HG02973 (cell line): ENCODE measurements at regions not wholly inside any gene's neighbourhood (a gene's known extent, or its start where the extent isn't known, plus 50 kb on each side); places are given as distances from the start of the nearest gene placed in this dataset.

Experiments
- ATAC-seq: cut with Tn5 transposase; IDR thresholded peaks from one replicate; pipeline ENCODE4 v1.9.1; 2021; ENCODE audit warnings: moderate library complexity; ENCODE audit not compliant: unreplicated experiment

- ATAC-seq: no peak
These were observed 99.7 kb upstream of the WLS start for GRCh38 chr1:68332041-68332440.

GRCh38 chr1:68331117-68331865, 99.0 kb upstream of the WLS start:
- no peak for ATAC-seq

DNA sequence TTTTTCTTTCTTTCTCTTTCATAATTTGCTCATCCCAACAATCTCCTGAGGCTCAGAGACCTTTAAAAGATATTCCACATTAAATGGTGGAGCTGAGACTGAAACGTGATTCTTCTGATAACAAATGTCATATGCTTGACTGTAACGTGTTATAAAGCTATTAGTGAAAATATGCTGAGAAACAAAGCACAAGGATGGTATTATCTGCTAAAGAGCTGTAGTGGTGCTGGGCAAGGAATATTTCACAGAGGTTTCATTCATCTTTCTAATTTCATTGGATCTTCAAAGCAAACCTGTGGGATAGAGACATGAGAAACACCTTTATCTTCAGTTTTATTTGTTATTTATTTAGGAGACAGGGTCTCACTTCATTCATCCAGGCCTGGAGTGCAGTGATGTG, 98.1 kb upstream of the WLS start:
- ATAC-seq: no peak

- no peak for ATAC-seq
These were observed 96.9 kb upstream of the WLS start for GRCh38 chr1:68329096-68329835.

DNA sequence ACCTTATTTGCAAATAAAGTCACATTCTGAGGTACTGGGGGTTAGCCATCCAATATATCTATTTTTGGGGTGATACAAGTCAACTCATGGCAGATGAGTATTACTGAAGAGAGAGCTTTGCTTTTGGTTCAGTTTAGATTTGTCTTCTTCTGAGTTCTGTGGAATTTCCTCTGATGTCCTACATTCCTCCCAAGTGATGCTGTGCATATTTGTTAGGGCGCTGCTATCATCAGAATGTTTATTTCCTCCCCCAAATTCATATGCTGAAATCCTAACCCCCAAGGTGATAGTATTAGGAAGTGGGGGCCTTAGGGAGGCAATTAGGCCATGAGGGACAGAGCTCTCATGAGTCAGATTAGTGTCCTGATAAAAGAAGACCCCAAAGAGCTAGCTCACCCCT, 96.2 kb upstream of the WLS start:
- ATAC-seq: no peak

- ATAC-seq: no peak
These were observed 95.1 kb upstream of the WLS start for GRCh38 chr1:68327414-68327813.

- ATAC-seq: no peak
These were observed 94.2 kb upstream of the WLS start for GRCh38 chr1:68326481-68326880.

- no peak for ATAC-seq
These were observed 92.0 kb upstream of the WLS start for GRCh38 chr1:68324316-68324715.

DNA sequence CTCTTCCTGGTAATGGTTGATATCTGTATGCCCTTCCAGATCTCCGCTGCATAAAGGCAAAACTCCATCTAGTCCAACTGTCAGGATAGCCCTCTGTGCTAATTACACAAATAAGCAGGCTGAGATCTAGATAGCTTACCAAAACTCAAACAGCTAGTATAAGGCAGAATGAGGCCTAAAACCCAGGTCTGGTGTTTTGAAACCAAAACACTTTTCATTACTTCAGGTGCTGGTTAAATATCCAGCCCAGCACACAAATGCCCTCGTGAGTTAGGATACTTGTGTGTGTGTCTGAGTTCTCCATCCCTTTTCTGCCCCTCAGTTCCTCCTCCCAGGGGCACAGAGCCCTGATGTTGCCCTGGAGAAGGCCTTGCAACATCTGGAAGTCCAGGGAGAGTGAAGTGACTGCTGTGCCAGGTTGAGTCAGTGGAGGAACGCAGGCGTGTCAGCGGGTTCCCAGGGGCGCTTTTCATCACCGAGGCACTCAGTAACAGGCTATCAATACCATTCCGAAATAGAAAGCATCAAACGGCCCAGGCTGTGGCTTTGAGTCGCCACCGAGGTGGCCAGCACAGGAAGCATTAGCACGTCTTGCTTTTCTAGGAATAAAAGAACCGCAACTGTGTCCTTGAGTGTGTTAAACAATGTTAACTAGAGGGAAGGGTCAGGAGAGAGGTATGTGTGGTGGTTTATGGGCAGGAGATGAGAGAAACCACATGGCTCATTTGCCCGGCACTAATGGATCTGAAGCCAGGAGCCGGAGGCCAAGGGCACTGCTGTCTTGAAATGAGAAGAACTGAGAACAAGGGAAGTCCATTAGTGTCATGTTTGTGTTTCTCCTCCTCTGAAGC, 90.7 kb upstream of the WLS start:
- ATAC-seq: no peak

DNA sequence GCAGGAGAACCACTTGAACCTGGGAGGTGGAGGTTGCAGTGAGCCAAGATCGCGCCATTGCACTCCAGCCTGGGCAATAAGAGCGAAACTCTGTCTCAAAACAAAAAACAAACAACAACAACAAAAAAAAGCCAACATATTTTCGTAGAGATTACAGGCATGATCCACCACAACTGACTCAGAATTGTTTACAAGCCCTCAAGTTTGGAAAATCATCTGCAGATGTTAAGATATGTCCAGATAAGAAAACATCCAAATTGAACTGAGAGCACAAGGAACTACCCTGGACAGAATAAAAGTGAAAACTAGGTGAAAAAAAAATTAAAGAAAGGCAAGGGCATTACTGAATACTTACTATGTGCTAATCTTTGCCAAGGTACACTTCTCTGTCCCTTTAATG, 89.8 kb upstream of the WLS start:
- no peak for ATAC-seq

DNA sequence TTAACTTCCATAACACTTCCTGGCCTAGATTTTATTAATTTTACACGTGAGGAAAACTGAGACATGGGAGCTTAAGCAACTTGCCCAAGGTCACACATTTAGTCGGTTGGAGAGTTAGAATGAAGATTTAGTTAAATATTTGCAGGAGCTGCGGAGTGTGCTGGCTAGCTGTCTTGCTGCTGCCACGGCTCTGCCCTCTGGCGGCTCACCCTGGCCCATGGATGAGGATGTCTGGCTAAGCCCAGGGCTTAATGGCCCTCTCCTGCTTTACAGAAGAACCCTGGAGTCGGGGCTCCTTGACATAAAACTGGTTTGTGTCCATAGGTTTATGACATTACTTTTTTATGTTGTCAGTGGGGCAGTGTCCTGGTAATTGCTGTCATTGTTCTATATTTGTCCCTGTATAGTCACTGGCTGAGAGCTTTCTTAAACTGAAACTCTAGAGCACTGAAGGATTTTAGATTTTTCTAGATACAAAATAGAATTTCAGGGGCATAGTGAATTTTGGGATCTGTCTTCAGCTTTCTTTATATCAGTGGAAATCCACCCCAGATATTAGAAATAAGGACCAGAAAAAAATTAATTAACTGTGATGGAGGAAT, 88.9 kb upstream of the WLS start:
- no peak for ATAC-seq

- ATAC-seq: no peak
These were observed 88.0 kb upstream of the WLS start for GRCh38 chr1:68320349-68320748.

GRCh38 chr1:68319907-68320306, 87.6 kb upstream of the WLS start:
- ATAC-seq: no peak

DNA sequence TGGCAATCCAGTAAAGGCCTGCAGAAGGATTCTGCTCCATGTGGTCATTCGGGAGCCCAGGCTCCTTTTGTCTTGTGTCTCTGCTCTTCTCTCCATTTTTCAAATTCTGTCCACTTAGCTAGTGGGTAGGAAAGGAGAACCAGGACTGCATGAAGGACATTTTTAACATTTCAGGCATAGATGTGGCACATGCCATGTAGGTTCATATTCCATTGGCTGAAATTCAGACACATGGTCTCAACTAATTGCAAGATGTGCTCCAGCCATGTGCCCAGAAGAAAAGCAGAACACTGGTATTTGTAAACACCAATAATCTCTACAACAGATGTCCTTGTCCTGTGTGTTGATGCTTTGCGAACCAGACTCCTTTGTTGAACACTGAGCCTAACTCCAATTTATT, 85.2 kb upstream of the WLS start:
- no peak for ATAC-seq

GRCh38 chr1:68314151-68314780, 81.9 kb upstream of the WLS start:
- no peak for ATAC-seq

DNA sequence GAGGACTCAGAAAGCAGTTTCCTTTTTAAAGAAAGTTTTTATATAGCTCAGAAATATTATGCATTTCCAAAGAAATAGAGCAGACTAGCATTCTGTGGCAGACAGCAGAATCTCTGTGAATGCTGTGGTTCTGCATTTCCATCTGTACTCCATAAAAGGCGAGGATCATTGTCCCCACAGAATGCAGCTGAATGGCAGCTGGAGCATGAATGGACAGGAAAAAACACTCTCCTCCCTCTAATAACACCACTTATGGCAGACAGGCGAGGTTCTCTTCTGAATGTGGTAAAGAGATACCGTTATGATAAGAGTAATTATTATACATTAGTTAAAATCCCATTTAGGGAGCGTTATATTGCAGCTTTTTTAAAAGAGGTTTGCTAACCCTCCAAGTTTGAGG, 81.4 kb upstream of the WLS start:
- ATAC-seq: no peak

DNA sequence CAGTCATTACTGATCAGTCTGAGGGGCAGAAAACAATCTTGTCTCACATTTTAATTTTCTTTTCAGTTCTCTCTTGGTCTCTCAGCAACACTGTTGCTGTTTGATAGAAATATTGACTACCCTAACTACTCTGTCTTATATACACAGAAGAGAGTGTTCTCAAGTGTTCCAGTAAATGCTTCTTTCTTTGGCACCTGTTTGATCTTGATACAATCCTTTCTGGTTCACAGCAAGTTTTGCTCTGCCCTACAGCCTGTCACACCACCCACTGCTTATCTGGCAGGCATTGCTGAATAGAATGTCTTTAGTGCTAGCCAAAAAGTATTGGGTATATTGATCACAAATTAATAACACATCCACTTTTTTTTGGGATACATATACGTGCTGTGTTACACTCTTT, 75.7 kb upstream of the WLS start:
- no peak for ATAC-seq

DNA sequence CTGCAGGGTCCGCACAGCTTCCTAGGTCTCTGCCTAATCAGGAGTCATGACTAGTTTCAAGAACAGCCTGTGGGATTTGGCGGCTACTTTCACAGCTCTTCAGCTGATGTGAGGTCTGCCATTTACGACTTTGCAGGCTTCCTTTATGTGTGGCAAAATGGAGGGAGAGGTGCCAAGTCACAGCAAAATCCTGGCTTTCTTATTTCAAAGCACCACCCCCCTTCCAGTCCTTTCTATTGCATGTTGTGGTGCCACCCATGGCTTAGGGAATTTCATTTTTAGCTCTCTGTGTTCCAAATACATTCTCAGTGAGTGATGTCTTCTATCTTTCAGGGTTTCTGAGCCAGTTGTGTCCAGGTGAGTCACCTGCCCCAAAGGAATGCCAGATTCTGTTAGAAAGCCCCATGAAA, 75.1 kb upstream of the WLS start:
- no peak for ATAC-seq

- ATAC-seq: no peak
These were observed 69.2 kb upstream of the WLS start for GRCh38 chr1:68301471-68302001.

GRCh38 chr1:68294367-68295066, 62.2 kb upstream of the WLS start:
- no peak for ATAC-seq
